Natural killer cell (primary cell): ENCODE measurements at regions not wholly inside any gene's neighbourhood (a gene's known extent, or its start where the extent isn't known, plus 50 kb on each side); places are given as distances from the start of the nearest gene placed in this dataset.

ENCODE experiments used
- ATAC-seq, 3 donors: fragments of 150-1000 bp in 2 of 3; fragments of 200-7000 bp in 1 of 3; cut with Tn5 transposase; 1 replicate in 1 of 3; 2 replicates in 2 of 3; pipeline ENCODE4 v1.10.0; 2021; ENCODE audit warnings: mild to moderate bottlenecking in 2 of 3, moderate library complexity in 2 of 3
- DNase-seq, 2 donors: peaks; one replicate each; pipeline versions ENCODE4 v3.0.0 to v3.0.0-alpha.2; 2013 to 2021; ENCODE audit warnings: mixed read lengths in 1 of 2
- H3K27ac ChIP-seq: one replicate; pipeline ENCODE4 v1.5.1; 2013; ENCODE audit warnings: mild to moderate bottlenecking, low read length
- H3K27me3 ChIP-seq: one replicate; pipeline ENCODE4 v1.6.1; 2013; ENCODE audit warnings: low read length; ENCODE audit not compliant: control insufficient read depth, insufficient read depth
- H3K36me3 ChIP-seq: one replicate; pipeline ENCODE4 v1.6.1; 2013; ENCODE audit warnings: low read length; ENCODE audit not compliant: control insufficient read depth, insufficient read depth
- H3K4me1 ChIP-seq: one replicate; pipeline ENCODE4 v1.6.1; 2013; ENCODE audit warnings: low read length; ENCODE audit not compliant: control insufficient read depth, insufficient read depth
- H3K4me3 ChIP-seq: one replicate; pipeline ENCODE4 v1.5.1; 2013; ENCODE audit warnings: low read length
- H3K9me3 ChIP-seq: one replicate; pipeline ENCODE4 v1.6.1; 2013; ENCODE audit warnings: low read length; ENCODE audit not compliant: control insufficient read depth, insufficient read depth
- H3K27ac Mint-ChIP-seq, 2 donors: one replicate each; pipeline ENCODE4 v1.8.0; 2022; ENCODE audit warnings: mild to moderate bottlenecking in 2 of 2, mixed read lengths in 2 of 2, moderate library complexity in 1 of 2
- H3K27me3 Mint-ChIP-seq, 2 donors: one replicate each; pipeline ENCODE4 v1.8.0; 2022; ENCODE audit warnings: low read depth in 2 of 2, mixed read lengths in 2 of 2
- H3K36me3 Mint-ChIP-seq: one replicate; pipeline ENCODE4 v1.8.0; 2022; ENCODE audit warnings: mixed read lengths
- H3K4me1 Mint-ChIP-seq, 2 donors: one replicate each; pipeline ENCODE4 v1.8.0; 2022; ENCODE audit warnings: mixed read lengths in 2 of 2
- H3K4me3 Mint-ChIP-seq: one replicate; pipeline ENCODE4 v1.8.0; 2022; ENCODE audit warnings: mild to moderate bottlenecking, moderate library complexity, mixed read lengths
- H3K9me3 Mint-ChIP-seq, 2 donors: one replicate each; pipeline ENCODE4 v1.8.0; 2022; ENCODE audit warnings: mixed read lengths in 2 of 2
- CTCF ChIP-seq: fragments of 200-600 bp; IDR thresholded peaks from one replicate; pipeline ENCODE4 v1.8.0; 2022; ENCODE audit warnings: antibody characterized with exemption
- WGBS: methylation state at CpG from one replicate; pipeline ENCODE4 v1.1.7; 2013; ENCODE audit warnings: missing lambda C conversion rate; ENCODE audit not compliant: insufficient coverage; 5-methylcytosine and 5-hydroxymethylcytosine counted together
- intact Hi-C: fragments of 100-400 bp; cut with micrococcal nuclease; formaldehyde crosslinking; loops from one replicate; pipeline ENCODE4 v1.14.2; 2022

GRCh38 chr19:28535352-28535775 is 677.6 kb downstream of the UQCRFS1 start:
- Histone ChIP-seq H3K4me3 (no peak overlapping the region), H3K4me1 (no peaks in the 10 kb centered on the region), H3K27me3 (no peaks in the 10 kb centered on the region), H3K36me3 (no peaks in the 10 kb centered on the region), H3K27ac (no peak overlapping the region), H3K9me3 (peaks cover 2% of the 10 kb centered on the region)
- intact Hi-C loops: no loop called here
- Mint-ChIP-seq H3K9me3 (peaks cover 3 to 9% of the 10 kb centered on the region in 2 donors), H3K4me1 (peaks cover under 1 to 4% of the 10 kb centered on the region in 2 donors), H3K36me3 (peaks cover 19% of the 10 kb centered on the region), H3K4me3 (no peak overlapping the region), H3K27ac (no peak overlapping the region), H3K27me3 (no peaks in the 10 kb centered on the region)
- TF ChIP-seq CTCF: no peak
- 67% methylated on average over 1 of the region's 1 CpG for WGBS
- ATAC-seq (no peak), DNase-seq (no peak)

GRCh38 chr19:28534766-28535351 is 678.1 kb downstream of the UQCRFS1 start:
- H3K36me3 Mint-ChIP-seq: peaks cover 19% of the 10 kb centered on the region
- peaks cover 3 to 9% of the 10 kb centered on the region in 2 donors for H3K9me3 Mint-ChIP-seq
- no peaks in the 10 kb centered on the region for H3K27me3 ChIP-seq
- H3K4me3 ChIP-seq: no peak overlapping the region
- H3K4me1 ChIP-seq: no peaks in the 10 kb centered on the region
- no peak overlapping the region for H3K27ac Mint-ChIP-seq
- no peaks in the 10 kb centered on the region for H3K36me3 ChIP-seq
- TF ChIP-seq CTCF: no peak
- peaks cover 2% of the 10 kb centered on the region for H3K9me3 ChIP-seq
- 83% methylated on average over 2 of the region's 3 CpGs for WGBS
- no peaks in the 10 kb centered on the region for H3K27me3 Mint-ChIP-seq
- peaks cover 4% of the 10 kb centered on the region in 2 donors for H3K4me1 Mint-ChIP-seq
- no peak for ATAC-seq
- no peak for DNase-seq
- H3K4me3 Mint-ChIP-seq: no peak overlapping the region
- intact Hi-C loops: no loop called here
- H3K27ac ChIP-seq: no peak overlapping the region

DNA sequence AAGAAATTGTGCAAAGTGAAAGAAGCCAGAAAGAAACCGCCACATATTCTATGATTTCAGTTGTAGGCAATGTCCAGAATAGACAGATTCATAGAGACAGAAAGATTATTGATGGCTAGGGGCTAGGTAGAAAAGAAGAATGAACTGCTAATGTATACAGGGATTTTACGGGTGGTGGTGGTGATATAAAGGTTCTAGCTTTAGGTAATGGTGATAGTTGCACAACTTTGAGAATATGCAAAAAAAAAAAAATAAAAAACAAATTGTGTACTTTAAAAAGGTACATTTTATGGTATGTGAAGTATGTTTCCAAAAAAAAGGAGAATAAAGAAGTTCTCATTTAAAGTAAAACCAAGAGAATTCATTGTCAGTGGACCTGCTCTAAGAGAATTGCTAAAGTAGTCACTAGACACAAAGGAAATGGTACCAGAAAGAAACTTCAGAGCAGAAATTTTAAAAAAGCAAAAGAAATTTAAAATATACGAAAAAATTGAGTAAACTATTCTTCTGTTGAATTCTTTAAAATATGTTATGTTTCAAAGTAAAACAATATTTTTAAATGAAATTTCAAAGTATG is 680.1 kb downstream of the UQCRFS1 start:
- Mint-ChIP-seq H3K9me3 (peaks cover 1 to 5% of the 10 kb centered on the region in 2 donors), H3K36me3 (peaks cover 15% of the 10 kb centered on the region), H3K4me1 (peaks cover 4% of the 10 kb centered on the region in 2 donors), H3K27ac (no peak overlapping the region), H3K4me3 (no peak overlapping the region), H3K27me3 (no peaks in the 10 kb centered on the region)
- Histone ChIP-seq H3K27me3 (no peaks in the 10 kb centered on the region), H3K4me1 (no peaks in the 10 kb centered on the region), H3K4me3 (no peak overlapping the region), H3K27ac (no peak overlapping the region), H3K36me3 (no peaks in the 10 kb centered on the region), H3K9me3 (peaks cover 2% of the 10 kb centered on the region)
- no peak for TF ChIP-seq CTCF
- ATAC-seq: no peak
- WGBS: 98% methylated on average over 2 of the region's 3 CpGs
- DNase-seq: no peak
- intact Hi-C loops: no loop called here

DNA sequence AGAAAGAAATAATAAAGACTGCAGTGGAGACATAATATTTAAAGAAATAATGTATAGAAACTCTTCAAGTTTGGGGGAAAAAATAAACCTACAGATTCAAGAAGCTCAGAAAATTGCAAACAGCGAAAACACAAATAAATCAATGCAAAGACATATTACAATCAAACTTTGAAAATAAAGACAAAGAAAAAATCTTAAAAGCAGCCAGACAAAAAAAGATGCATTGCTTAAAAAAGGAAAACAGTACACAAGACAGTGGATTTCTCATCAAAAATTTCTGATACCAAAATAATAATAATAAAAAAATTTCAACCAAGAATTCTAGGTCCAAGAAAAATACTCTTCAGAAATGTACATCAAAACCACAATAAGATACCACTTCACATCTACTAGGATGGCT is 681.0 kb downstream of the UQCRFS1 start:
- Mint-ChIP-seq H3K27me3 (no peaks in the 10 kb centered on the region), H3K27ac (no peak overlapping the region), H3K9me3 (peaks cover 0 to 3% of the 10 kb centered on the region in 2 donors), H3K4me1 (peaks cover 4% of the 10 kb centered on the region in 2 donors), H3K36me3 (peaks cover 6% of the 10 kb centered on the region), H3K4me3 (no peak overlapping the region)
- DNase-seq (no peak), ATAC-seq (no peak)
- Histone ChIP-seq H3K27me3 (no peaks in the 10 kb centered on the region), H3K36me3 (no peaks in the 10 kb centered on the region), H3K4me3 (no peak overlapping the region), H3K27ac (no peak overlapping the region), H3K4me1 (no peaks in the 10 kb centered on the region), H3K9me3 (no peaks in the 10 kb centered on the region)
- intact Hi-C loops: no loop called here
- WGBS: 100% methylated on average over 1 of the region's 1 CpG
- no peak for TF ChIP-seq CTCF
